Body of pancreas (tissue), 4 donors: ENCODE measurements at regions not wholly inside any gene's neighbourhood (a gene's known extent, or its start where the extent isn't known, plus 50 kb on each side); places are given as distances from the start of the nearest gene placed in this dataset.

Experiments
- CTCF ChIP-seq, 7 experiments: fragments of 450-650 bp in 4 of 7; fragments of 200-600 bp in 3 of 7; sonication (generic) in 3 of 7; IDR thresholded peaks; one replicate each; pipeline ENCODE4 v1.5.1; 2016 to 2019; ENCODE audit warnings: antibody characterized with exemption in 7 of 7
- POLR2A ChIP-seq, 3 donors: fragments of 450-650 bp; IDR thresholded peaks; one replicate each; pipeline ENCODE4 v1.6.1; 2016; ENCODE audit warnings: antibody characterized with exemption in 3 of 3, mild to moderate bottlenecking in 2 of 3

- TF ChIP-seq CTCF (IDR thresholded peaks at IDR 0.05) (no peak), POLR2A (IDR thresholded peaks at IDR 0.05) (no peak)
These were observed 160.4 kb upstream of the MPDZ start for GRCh38 chr9:13439685-13440476.
